ENCODE measurements at regions not wholly inside any gene's neighbourhood (a gene's known extent, or its start where the extent isn't known, plus 50 kb on each side); places are given as distances from the start of the nearest gene placed in this dataset.

- TF ChIP-seq KDM4B (IDR thresholded peaks at IDR 0.05; ENCODE audit: borderline replicate concordance in 2 of 2, low read depth in 1 of 2) (no peak), ZNF12 (CRISPR knock-in tag; IDR thresholded peaks at IDR 0.05) (no peak), CCAR2 (IDR thresholded peaks at IDR 0.05; ENCODE audit: low read depth, low read length) (no peak), CBX5 (IDR thresholded peaks at IDR 0.05; ENCODE audit: borderline replicate concordance, low read depth) (no peak), U2AF1 (optimal IDR thresholded peaks at IDR 0.05; ENCODE audit: low read depth, low read length) (no peak), USF2 (CRISPR knock-in tag; IDR thresholded peaks at IDR 0.05) (no peak), LEF1 (IDR thresholded peaks at IDR 0.05) (no peak), KLF10 (CRISPR knock-in tag; IDR thresholded peaks at IDR 0.05) (no peak), ZNF24 (IDR thresholded peaks at IDR 0.05) (no peak), FOXK2 (conservative IDR thresholded peaks at IDR 0.05 in 1 of 2, IDR thresholded peaks at IDR 0.05 in 1 of 2; ENCODE audit: low read depth in 2 of 2) (no peak), SFPQ (IDR thresholded peaks at IDR 0.05; ENCODE audit: low read depth, low read length) (no peak), ARNT (IDR thresholded peaks at IDR 0.05) (no peak)
Observed at GRCh38 chr15:93506646-93507045, 417.6 kb upstream of the RGMA start.

Data from K562 (cell line).